MM.1S (cell line): ENCODE measurements at regions not wholly inside any gene's neighbourhood (a gene's known extent, or its start where the extent isn't known, plus 50 kb on each side); places are given as distances from the start of the nearest gene placed in this dataset.

Experiments used
- DNase-seq: peaks from one replicate; pipeline ENCODE4 v3.0.0-alpha.2; 2015
- H2AFZ ChIP-seq: fragments of 300-600 bp; sonication (generic); 2 replicates; pipeline ENCODE4 v1.6.0; 2016; ENCODE audit warnings: antibody characterized with exemption, low read length
- H3F3A ChIP-seq: fragments of 300-600 bp; sonication (generic); 2 replicates; pipeline ENCODE4 v1.6.1; 2016; ENCODE audit warnings: mild to moderate bottlenecking, antibody characterized with exemption, low read length, moderate library complexity, mixed read lengths; ENCODE audit not compliant: insufficient read depth
- H3K27ac ChIP-seq: fragments of 300-600 bp; sonication (generic); 2 replicates; pipeline ENCODE4 v1.5.1; 2016; ENCODE audit warnings: mild to moderate bottlenecking, low read length
- H3K27me3 ChIP-seq: fragments of 300-600 bp; sonication (generic); replicated peaks from 2 replicates; pipeline ENCODE4 v1.6.0; 2016; ENCODE audit warnings: low read length; ENCODE audit not compliant: insufficient read depth
- H3K36me3 ChIP-seq: fragments of 300-600 bp; sonication (generic); replicated peaks from 2 replicates; pipeline ENCODE4 v1.6.1; 2016; ENCODE audit warnings: mild to moderate bottlenecking, low read length, mixed read lengths; ENCODE audit not compliant: insufficient read depth
- H3K4me1 ChIP-seq: fragments of 300-600 bp; sonication (generic); 2 replicates; pipeline ENCODE4 v1.6.1; 2016; ENCODE audit warnings: low read length, mixed read lengths
- H3K4me2 ChIP-seq: fragments of 300-600 bp; sonication (generic); 2 replicates; pipeline ENCODE4 v1.6.0; 2016; ENCODE audit warnings: low read depth, low read length
- H3K4me3 ChIP-seq: fragments of 300-600 bp; sonication (generic); 2 replicates; pipeline ENCODE4 v1.5.1; 2016; ENCODE audit warnings: low read length, mixed read lengths
- H3K79me2 ChIP-seq: fragments of 300-600 bp; sonication (generic); 2 replicates; pipeline ENCODE4 v1.6.1; 2016; ENCODE audit warnings: mixed run types, low read length, mixed read lengths
- H3K9ac ChIP-seq: fragments of 300-600 bp; sonication (generic); 2 replicates; pipeline ENCODE4 v1.6.1; 2016; ENCODE audit warnings: low read length, mixed read lengths
- H3K9me2 ChIP-seq: fragments of 300-600 bp; sonication (generic); replicated peaks from 2 replicates; pipeline ENCODE4 v1.6.1; 2016; ENCODE audit warnings: mild to moderate bottlenecking, low read length, mixed read lengths; ENCODE audit not compliant: insufficient read depth
- H3K9me3 ChIP-seq: fragments of 300-600 bp; sonication (generic); replicated peaks from 2 replicates; pipeline ENCODE4 v1.6.1; 2016; ENCODE audit warnings: mild to moderate bottlenecking, low read length, mixed read lengths; ENCODE audit not compliant: insufficient read depth
- H4K20me1 ChIP-seq: fragments of 300-600 bp; sonication (generic); 2 replicates; pipeline ENCODE4 v1.6.1; 2016; ENCODE audit warnings: mild to moderate bottlenecking, low read length, moderate library complexity, mixed read lengths; ENCODE audit not compliant: insufficient read depth
- CTCF ChIP-seq: fragments of 300-600 bp; sonication (generic); IDR thresholded peaks from 2 replicates; pipeline ENCODE4 v1.5.1; 2016; ENCODE audit warnings: antibody characterized with exemption, low read length, mixed read lengths
- EZH2 ChIP-seq: fragments of 300-600 bp; sonication (generic); optimal IDR thresholded peaks from 2 replicates; pipeline ENCODE3; 2017; ENCODE audit warnings: low read depth, mild to moderate bottlenecking, antibody characterized with exemption, low read length, mixed read lengths
- EZH2phosphoT487 ChIP-seq: fragments of 300-600 bp; sonication (generic); IDR thresholded peaks from 2 replicates; pipeline ENCODE4 v1.6.1; 2018; ENCODE audit warnings: antibody characterized with exemption, low read length

DNA sequence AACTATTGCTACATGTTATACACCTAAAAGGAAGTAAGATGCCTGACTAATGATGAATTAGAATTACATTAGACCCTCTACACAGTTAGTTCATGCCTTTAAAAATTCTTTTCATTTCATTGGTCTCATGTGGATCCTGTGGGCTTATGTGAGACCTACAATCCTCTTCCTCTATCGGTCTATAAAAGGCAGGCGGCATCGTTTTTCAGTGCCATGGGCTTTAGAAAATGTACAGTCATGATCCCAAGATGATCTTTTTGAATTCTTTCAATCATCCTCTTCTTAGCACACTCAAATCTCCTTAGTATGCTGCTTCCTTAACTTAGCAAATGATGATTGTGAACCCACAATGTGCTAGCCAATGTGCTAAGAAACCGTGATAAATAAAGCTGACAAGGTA lies 193.9 kb downstream of the ZNF608 start:
- H2AFZ ChIP-seq = no peak overlapping the region
- TF ChIP-seq CTCF (no peak), EZH2 (no peak), EZH2phosphoT487 (no peak)
- no peaks in the 10 kb centered on the region for H3K9me2 ChIP-seq
- no peaks in the 10 kb centered on the region for H3K4me1 ChIP-seq
- no peaks in the 10 kb centered on the region for H3K27me3 ChIP-seq
- H3K9me3 ChIP-seq = no peaks in the 10 kb centered on the region
- H3K27ac ChIP-seq = no peak overlapping the region
- H3F3A ChIP-seq = no peaks in the 10 kb centered on the region
- no peak overlapping the region for H3K4me3 ChIP-seq
- H3K4me2 ChIP-seq = no peak overlapping the region
- H4K20me1 ChIP-seq = no peaks in the 10 kb centered on the region
- H3K36me3 ChIP-seq = no peaks in the 10 kb centered on the region
- H3K79me2 ChIP-seq = no peaks in the 10 kb centered on the region
- DNase-seq = no peak
- no peak overlapping the region for H3K9ac ChIP-seq

DNA sequence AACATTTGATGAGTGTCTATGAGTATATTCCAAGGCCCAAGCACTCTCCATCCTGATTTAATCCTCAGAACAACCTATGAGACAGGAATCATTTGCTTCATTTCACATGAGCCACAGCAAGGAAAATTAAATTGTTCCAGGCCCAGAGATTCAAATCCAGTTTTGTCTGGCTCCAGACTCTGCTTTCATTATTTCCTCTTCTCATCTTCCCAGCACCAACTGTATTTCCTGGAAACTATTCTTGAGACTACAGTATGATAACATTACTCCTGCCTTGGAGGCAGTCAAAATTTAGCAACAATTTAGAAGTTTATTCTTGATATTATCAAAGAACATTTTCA lies 194.5 kb downstream of the ZNF608 start:
- Histone ChIP-seq H3K27ac (no peak overlapping the region), H3K79me2 (no peaks in the 10 kb centered on the region), H3K4me3 (no peak overlapping the region), H3K4me2 (no peak overlapping the region), H3K9ac (no peak overlapping the region), H3K4me1 (no peaks in the 10 kb centered on the region), H4K20me1 (no peaks in the 10 kb centered on the region), H3F3A (no peaks in the 10 kb centered on the region), H2AFZ (no peak overlapping the region), H3K9me3 (no peaks in the 10 kb centered on the region), H3K27me3 (no peaks in the 10 kb centered on the region), H3K9me2 (no peaks in the 10 kb centered on the region), H3K36me3 (no peaks in the 10 kb centered on the region)
- no peak for DNase-seq
- TF ChIP-seq CTCF (no peak), EZH2 (no peak), EZH2phosphoT487 (no peak)

GRCh38 chr5:124550731-124551130 lies 195.7 kb downstream of the ZNF608 start:
- Histone ChIP-seq H4K20me1 (no peaks in the 10 kb centered on the region), H3K27me3 (no peaks in the 10 kb centered on the region), H3K4me3 (no peak overlapping the region), H2AFZ (no peak overlapping the region), H3K27ac (no peak overlapping the region), H3K4me2 (no peak overlapping the region), H3K9me3 (no peaks in the 10 kb centered on the region), H3K79me2 (no peaks in the 10 kb centered on the region), H3K36me3 (no peaks in the 10 kb centered on the region), H3K9me2 (no peaks in the 10 kb centered on the region), H3K9ac (no peak overlapping the region), H3K4me1 (no peaks in the 10 kb centered on the region), H3F3A (no peaks in the 10 kb centered on the region)
- TF ChIP-seq EZH2phosphoT487 = no peak
- TF ChIP-seq CTCF = no peak
- TF ChIP-seq EZH2 = no peak
- no peak for DNase-seq
